ENCODE measurements at regions not wholly inside any gene's neighbourhood (a gene's known extent, or its start where the extent isn't known, plus 50 kb on each side); places are given as distances from the start of the nearest gene placed in this dataset.

DNA sequence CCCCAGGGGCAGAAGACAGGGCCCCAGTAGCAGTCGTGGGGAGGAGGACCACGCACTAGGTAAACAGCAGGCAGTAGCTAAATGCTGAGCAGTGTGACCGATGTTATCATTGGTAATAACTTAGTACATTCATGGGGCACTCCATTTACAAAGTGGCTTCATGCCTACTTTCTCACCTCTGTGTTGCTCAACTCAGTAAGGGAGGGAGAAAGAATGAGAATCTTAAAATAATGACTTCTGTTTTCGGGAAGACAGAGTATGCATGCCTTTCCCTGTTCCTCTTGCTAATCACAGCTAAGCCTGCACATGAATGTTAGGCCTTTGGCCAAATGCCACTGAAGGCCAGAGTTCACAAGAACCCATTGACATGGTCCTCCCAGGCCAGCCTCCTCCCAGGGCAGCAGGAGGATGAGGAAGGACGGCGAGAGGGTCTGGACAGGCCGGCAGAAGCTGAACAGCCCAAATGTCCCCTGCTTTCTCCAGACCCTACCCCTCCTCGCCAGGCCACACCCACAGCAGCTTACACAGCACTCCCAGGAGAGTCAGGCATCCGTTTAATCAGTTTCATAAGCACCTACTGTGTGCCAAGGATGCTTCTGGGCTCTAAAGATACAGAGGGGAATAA lies 183.4 kb downstream of the ANKRD60 start:
- no peak overlapping the region for H3K27ac ChIP-seq (replicated peaks)
- H3K4me3 ChIP-seq (replicated peaks; ENCODE audit: insufficient read depth, low read length), result no peak overlapping the region
- TF ChIP-seq, protein P1, sequence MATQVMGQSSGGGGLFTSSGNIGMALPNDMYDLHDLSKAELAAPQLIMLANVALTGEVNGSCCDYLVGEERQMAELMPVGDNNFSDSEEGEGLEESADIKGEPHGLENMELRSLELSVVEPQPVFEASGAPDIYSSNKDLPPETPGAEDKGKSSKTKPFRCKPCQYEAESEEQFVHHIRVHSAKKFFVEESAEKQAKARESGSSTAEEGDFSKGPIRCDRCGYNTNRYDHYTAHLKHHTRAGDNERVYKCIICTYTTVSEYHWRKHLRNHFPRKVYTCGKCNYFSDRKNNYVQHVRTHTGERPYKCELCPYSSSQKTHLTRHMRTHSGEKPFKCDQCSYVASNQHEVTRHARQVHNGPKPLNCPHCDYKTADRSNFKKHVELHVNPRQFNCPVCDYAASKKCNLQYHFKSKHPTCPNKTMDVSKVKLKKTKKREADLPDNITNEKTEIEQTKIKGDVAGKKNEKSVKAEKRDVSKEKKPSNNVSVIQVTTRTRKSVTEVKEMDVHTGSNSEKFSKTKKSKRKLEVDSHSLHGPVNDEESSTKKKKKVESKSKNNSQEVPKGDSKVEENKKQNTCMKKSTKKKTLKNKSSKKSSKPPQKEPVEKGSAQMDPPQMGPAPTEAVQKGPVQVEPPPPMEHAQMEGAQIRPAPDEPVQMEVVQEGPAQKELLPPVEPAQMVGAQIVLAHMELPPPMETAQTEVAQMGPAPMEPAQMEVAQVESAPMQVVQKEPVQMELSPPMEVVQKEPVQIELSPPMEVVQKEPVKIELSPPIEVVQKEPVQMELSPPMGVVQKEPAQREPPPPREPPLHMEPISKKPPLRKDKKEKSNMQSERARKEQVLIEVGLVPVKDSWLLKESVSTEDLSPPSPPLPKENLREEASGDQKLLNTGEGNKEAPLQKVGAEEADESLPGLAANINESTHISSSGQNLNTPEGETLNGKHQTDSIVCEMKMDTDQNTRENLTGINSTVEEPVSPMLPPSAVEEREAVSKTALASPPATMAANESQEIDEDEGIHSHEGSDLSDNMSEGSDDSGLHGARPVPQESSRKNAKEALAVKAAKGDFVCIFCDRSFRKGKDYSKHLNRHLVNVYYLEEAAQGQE (IDR thresholded peaks at IDR 0.05; ENCODE audit: insufficient replicate concordance, low read depth), result no peak
- TF ChIP-seq SPI1 (IDR thresholded peaks at IDR 0.05; ENCODE audit: borderline replicate concordance, low read depth) (no peak), POLR2AphosphoS5 (IDR thresholded peaks at IDR 0.05; ENCODE audit: low read depth) (no peak), GABPA (IDR thresholded peaks at IDR 0.05; ENCODE audit: low read depth) (no peak)
- TF ChIP-seq, protein P2, sequence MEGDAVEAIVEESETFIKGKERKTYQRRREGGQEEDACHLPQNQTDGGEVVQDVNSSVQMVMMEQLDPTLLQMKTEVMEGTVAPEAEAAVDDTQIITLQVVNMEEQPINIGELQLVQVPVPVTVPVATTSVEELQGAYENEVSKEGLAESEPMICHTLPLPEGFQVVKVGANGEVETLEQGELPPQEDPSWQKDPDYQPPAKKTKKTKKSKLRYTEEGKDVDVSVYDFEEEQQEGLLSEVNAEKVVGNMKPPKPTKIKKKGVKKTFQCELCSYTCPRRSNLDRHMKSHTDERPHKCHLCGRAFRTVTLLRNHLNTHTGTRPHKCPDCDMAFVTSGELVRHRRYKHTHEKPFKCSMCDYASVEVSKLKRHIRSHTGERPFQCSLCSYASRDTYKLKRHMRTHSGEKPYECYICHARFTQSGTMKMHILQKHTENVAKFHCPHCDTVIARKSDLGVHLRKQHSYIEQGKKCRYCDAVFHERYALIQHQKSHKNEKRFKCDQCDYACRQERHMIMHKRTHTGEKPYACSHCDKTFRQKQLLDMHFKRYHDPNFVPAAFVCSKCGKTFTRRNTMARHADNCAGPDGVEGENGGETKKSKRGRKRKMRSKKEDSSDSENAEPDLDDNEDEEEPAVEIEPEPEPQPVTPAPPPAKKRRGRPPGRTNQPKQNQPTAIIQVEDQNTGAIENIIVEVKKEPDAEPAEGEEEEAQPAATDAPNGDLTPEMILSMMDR (IDR thresholded peaks at IDR 0.05; ENCODE audit: insufficient read depth, low read length), result no peak
- H3K27me3 ChIP-seq (ENCODE audit: insufficient read depth, poor library complexity, severe bottlenecking), result no peaks in the 10 kb centered on the region
- no peak for DNase-seq (ENCODE audit: low read depth in 1 of 2, low spot score in 1 of 2)

DNA sequence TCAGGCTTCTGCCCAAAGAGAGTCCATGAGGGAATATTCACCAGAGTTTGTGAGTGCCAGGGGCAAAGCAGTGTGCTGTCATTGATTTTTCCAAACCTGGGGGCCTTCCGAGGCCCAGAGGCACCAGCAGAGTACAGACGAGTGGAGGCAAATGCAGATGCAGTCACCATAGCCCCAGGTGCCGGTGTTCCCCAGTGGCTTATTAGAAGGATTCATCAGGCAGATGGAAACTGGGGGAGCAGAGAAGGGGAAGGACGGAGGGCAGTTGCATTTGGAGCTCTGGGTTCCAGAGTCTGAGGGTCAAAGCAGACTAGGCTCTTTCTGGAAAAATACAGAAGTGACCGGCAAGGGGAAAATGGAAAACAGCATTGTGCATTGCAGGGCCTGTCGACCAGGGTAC lies 184.2 kb downstream of the ANKRD60 start:
- TF ChIP-seq GABPA (IDR thresholded peaks at IDR 0.05; ENCODE audit: low read depth) (no peak), POLR2AphosphoS5 (IDR thresholded peaks at IDR 0.05; ENCODE audit: low read depth) (no peak), SPI1 (IDR thresholded peaks at IDR 0.05; ENCODE audit: borderline replicate concordance, low read depth) (no peak)
- TF ChIP-seq, protein P1 (IDR thresholded peaks at IDR 0.05; ENCODE audit: insufficient replicate concordance, low read depth), result no peak
- TF ChIP-seq, protein P2 (IDR thresholded peaks at IDR 0.05; ENCODE audit: insufficient read depth, low read length), result no peak
- H3K27me3 ChIP-seq (ENCODE audit: insufficient read depth, poor library complexity, severe bottlenecking), result no peaks in the 10 kb centered on the region
- no peak for DNase-seq (ENCODE audit: low read depth in 1 of 2, low spot score in 1 of 2)

DNA sequence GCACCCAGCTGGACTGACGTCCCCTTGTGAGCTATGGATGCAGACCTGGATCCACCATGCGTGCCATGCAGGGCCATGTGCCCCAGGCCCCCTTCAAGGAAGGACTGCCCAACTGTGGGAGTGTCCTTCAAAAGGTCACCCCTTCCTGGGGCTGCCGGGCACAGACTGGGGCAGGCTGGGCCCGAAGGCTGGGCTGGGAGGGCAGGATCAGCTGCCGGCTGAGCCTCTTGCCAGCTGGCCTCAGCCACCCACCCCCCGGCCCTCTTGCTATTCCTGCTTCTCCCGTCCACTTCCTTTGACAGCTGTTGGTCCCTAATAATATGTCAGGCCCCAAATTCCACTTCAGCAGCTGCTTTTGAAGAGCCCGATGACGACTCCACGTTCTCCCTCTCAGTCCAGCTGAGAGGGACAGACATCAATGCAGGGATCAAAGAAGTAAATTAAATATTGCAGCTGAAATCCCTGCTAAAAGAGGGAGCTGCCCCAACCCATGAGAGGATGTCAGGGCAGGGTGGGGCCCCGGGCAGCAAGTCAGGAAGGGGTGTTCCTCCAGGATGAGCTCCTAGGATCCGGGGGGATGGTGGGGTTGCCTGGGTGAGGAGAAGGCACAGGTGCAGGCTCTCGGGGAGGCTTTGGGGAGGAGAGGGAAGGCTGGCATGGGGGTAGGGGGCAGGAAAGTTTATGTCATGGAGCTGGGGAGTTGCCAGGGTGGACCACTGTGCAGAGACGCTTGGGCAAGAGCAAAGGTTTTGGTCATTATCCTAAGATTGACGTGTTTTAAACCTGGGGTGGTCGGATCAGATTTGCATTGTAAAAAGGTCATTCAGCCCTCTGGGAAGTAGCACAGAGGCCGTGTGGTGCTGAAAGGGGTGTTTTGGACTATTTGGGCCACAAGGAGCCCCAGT lies 185.0 kb downstream of the ANKRD60 start:
- H3K27me3 ChIP-seq (ENCODE audit: insufficient read depth, poor library complexity, severe bottlenecking), result no peaks in the 10 kb centered on the region
- no peak overlapping the region for H3K27ac ChIP-seq (replicated peaks)
- H3K4me3 ChIP-seq (replicated peaks; ENCODE audit: insufficient read depth, low read length), result no peak overlapping the region
- no peak for DNase-seq (ENCODE audit: low read depth in 1 of 2, low spot score in 1 of 2)
- TF ChIP-seq POLR2AphosphoS5 (IDR thresholded peaks at IDR 0.05; ENCODE audit: low read depth) (no peak), GABPA (IDR thresholded peaks at IDR 0.05; ENCODE audit: low read depth) (no peak), SPI1 (IDR thresholded peaks at IDR 0.05; ENCODE audit: borderline replicate concordance, low read depth) (no peak)
- TF ChIP-seq, protein P2 (IDR thresholded peaks at IDR 0.05; ENCODE audit: insufficient read depth, low read length), result no peak
- TF ChIP-seq, protein P1 (IDR thresholded peaks at IDR 0.05; ENCODE audit: insufficient replicate concordance, low read depth), result no peak

More for the DNA sequence above, 184.2 kb downstream of the ANKRD60 start:
- H3K27ac ChIP-seq (replicated peaks), result no peak overlapping the region
- no peak overlapping the region for H3K4me3 ChIP-seq (replicated peaks; ENCODE audit: insufficient read depth, low read length)
